Omental fat pad (tissue), 3 donors: ENCODE measurements at regions not wholly inside any gene's neighbourhood (a gene's known extent, or its start where the extent isn't known, plus 50 kb on each side); places are given as distances from the start of the nearest gene placed in this dataset.
"Not testable (repeated sequence)": the region's sequence is repeated elsewhere in the genome, so short reads cannot be mapped to it uniquely, and the experiment has no call there.

Experiments used
- ATAC-seq: fragments of 150-250 bp; one replicate; pipeline ENCODE4 v1.9.1; 2016; ENCODE audit warnings: mild to moderate bottlenecking, moderate library complexity; ENCODE audit not compliant: low FRiP score
- DNase-seq: peaks from one replicate; pipeline ENCODE4 v3.0.0-alpha.2; 2019; ENCODE audit warnings: low spot score
- TF ChIP-seq, protein P1 (sequence below), 3 donors: fragments of 450-650 bp; IDR thresholded peaks; one replicate each; pipeline ENCODE4 v1.5.1; 2016 to 2017; ENCODE audit warnings: antibody characterized with exemption in 3 of 3, mild to moderate bottlenecking in 3 of 3, moderate library complexity in 2 of 3

- TF ChIP-seq, protein P1, sequence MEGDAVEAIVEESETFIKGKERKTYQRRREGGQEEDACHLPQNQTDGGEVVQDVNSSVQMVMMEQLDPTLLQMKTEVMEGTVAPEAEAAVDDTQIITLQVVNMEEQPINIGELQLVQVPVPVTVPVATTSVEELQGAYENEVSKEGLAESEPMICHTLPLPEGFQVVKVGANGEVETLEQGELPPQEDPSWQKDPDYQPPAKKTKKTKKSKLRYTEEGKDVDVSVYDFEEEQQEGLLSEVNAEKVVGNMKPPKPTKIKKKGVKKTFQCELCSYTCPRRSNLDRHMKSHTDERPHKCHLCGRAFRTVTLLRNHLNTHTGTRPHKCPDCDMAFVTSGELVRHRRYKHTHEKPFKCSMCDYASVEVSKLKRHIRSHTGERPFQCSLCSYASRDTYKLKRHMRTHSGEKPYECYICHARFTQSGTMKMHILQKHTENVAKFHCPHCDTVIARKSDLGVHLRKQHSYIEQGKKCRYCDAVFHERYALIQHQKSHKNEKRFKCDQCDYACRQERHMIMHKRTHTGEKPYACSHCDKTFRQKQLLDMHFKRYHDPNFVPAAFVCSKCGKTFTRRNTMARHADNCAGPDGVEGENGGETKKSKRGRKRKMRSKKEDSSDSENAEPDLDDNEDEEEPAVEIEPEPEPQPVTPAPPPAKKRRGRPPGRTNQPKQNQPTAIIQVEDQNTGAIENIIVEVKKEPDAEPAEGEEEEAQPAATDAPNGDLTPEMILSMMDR (IDR thresholded peaks at IDR 0.05): no peak
- DNase-seq: no peak
- ATAC-seq: no peak
Observed at GRCh38 chr6:154617175-154617574, 106.7 kb upstream of the CNKSR3 start.

GRCh38 chr6:154619146-154619545 is 108.7 kb upstream of the CNKSR3 start:
- ATAC-seq: no peak
- TF ChIP-seq, protein P1 (IDR thresholded peaks at IDR 0.05): no peak
- no peak for DNase-seq

GRCh38 chr6:154621686-154622085 is 111.2 kb upstream of the CNKSR3 start:
- ATAC-seq (no peak), DNase-seq (no peak)
- TF ChIP-seq, protein P1 (IDR thresholded peaks at IDR 0.05): no peak

GRCh38 chr6:154622618-154623336 is 110.4 kb upstream of the SCAF8 start:
- TF ChIP-seq, protein P1 (IDR thresholded peaks at IDR 0.05): no peak
- ATAC-seq: no peak
- DNase-seq: no peak

GRCh38 chr6:154623391-154623790 is 109.8 kb upstream of the SCAF8 start:
- ATAC-seq: no peak
- TF ChIP-seq, protein P1 (IDR thresholded peaks at IDR 0.05): no peak
- DNase-seq: no peak

- TF ChIP-seq, protein P1 (IDR thresholded peaks at IDR 0.05): no peak
- DNase-seq: no peak
- ATAC-seq: no peak
Observed at GRCh38 chr6:154624038-154624599, 109.1 kb upstream of the SCAF8 start.

- not testable (repeated sequence) for ATAC-seq
Observed at GRCh38 chr6:154624727-154625126, 108.5 kb upstream of the SCAF8 start.

More at GRCh38 chr6:154624727-154625126, 108.5 kb upstream of the SCAF8 start:
- DNase-seq: not testable (repeated sequence)
